Endothelial cell of umbilical vein (primary cell): ENCODE measurements at regions not wholly inside any gene's neighbourhood (a gene's known extent, or its start where the extent isn't known, plus 50 kb on each side); places are given as distances from the start of the nearest gene placed in this dataset.

ENCODE experiments used
- BruUV-seq: library from RNA; stranded (reverse); fragments of 400-500 nt; replicated peaks from 2 replicates; lab custom pipeline; 2021; lab: Mats Ljungman, UMichigan
- CTCF ChIA-PET: fragments of 300-600, 350-600 bp; sonication (Branson Sonifier 250); formaldehyde crosslinking; loops from one replicate; lab custom pipeline; 2021; ENCODE audit warnings: antibody characterized with exemption, inconsistent platforms; lab: Charles Lee
- POLR2A ChIA-PET: fragments of 300-600, 350-600 bp; sonication (Branson Sonifier 250); formaldehyde crosslinking; loops from one replicate; lab custom pipeline; 2021; ENCODE audit warnings: antibody characterized with exemption, inconsistent platforms; lab: Charles Lee
- DNase-seq: peaks from one replicate; pipeline ENCODE4 v3.0.0-alpha.2; 2011; ENCODE audit warnings: low read depth, low spot score
- FAIRE-seq: peaks from 2 replicates; lab custom pipeline; 2011; peaks lifted over from hg19 to GRCh38; lab: Jason Lieb, UNC
- H2AFZ ChIP-seq: 2 replicates; pipeline ENCODE4 v1.6.0; 2012; ENCODE audit warnings: low read depth, low read length, control low read depth, inconsistent platforms
- H3K27ac ChIP-seq: 2 replicates; pipeline ENCODE4 v1.5.1; 2011; ENCODE audit warnings: low read depth, mild to moderate bottlenecking, control low read depth, low read length, moderate library complexity; ENCODE audit not compliant: insufficient read depth
- H3K27me3 ChIP-seq, 2 experiments: 2 replicates each; pipeline versions ENCODE4 v1.6.0 to v1.6.1; 2011; ENCODE audit warnings: low read length in 2 of 2, mixed read lengths in 1 of 2; ENCODE audit not compliant: control insufficient read depth in 2 of 2, insufficient read depth in 2 of 2
- H3K36me3 ChIP-seq, 2 experiments: 2 replicates in 1 of 2; 3 replicates in 1 of 2; pipeline ENCODE4 v1.5.1; 2011; ENCODE audit warnings: low read length in 2 of 2, mild to moderate bottlenecking in 1 of 2, moderate library complexity in 1 of 2; ENCODE audit not compliant: control insufficient read depth in 2 of 2, insufficient read depth in 2 of 2; ENCODE audit errors: extremely low read depth in 1 of 2
- H3K4me1 ChIP-seq: 3 replicates; pipeline ENCODE4 v1.5.1; 2011; ENCODE audit warnings: mild to moderate bottlenecking, low read length; ENCODE audit not compliant: control insufficient read depth, insufficient read depth; ENCODE audit errors: extremely low read depth
- H3K4me2 ChIP-seq: 2 replicates; pipeline ENCODE4 v1.6.1; 2011; ENCODE audit warnings: low read length, control low read depth, mixed read lengths; ENCODE audit not compliant: insufficient read depth
- H3K4me3 ChIP-seq, 3 experiments: fragments of 200-600 bp in 1 of 3; sonication (generic), shearing (Covaris generic) in 1 of 3; replicated peaks in 1 of 3; 2 replicates each; pipeline ENCODE4 v1.5.1; 2011 to 2016; ENCODE audit warnings: control low read depth in 3 of 3, low read length in 3 of 3, mild to moderate bottlenecking in 2 of 3, inconsistent platforms in 1 of 3, low read depth in 1 of 3, moderate library complexity in 1 of 3; ENCODE audit not compliant: insufficient read depth in 1 of 3
- H3K79me2 ChIP-seq: 2 replicates; pipeline ENCODE4 v1.6.0; 2012; ENCODE audit warnings: low read length, inconsistent platforms; ENCODE audit not compliant: control insufficient read depth, insufficient read depth
- H3K9ac ChIP-seq: replicated peaks from 2 replicates; pipeline ENCODE3; 2011; ENCODE audit warnings: low read length, control low read depth; ENCODE audit not compliant: insufficient read depth; ENCODE audit errors: extremely low read depth
- H3K9me1 ChIP-seq: replicated peaks from 3 replicates; pipeline ENCODE4 v1.6.0; 2011; ENCODE audit warnings: mild to moderate bottlenecking, low read length; ENCODE audit not compliant: control insufficient read depth, insufficient read depth; ENCODE audit errors: extremely low read depth
- H3K9me3 ChIP-seq: replicated peaks from 2 replicates; pipeline ENCODE4 v1.5.1; 2012; ENCODE audit warnings: low read length, inconsistent platforms; ENCODE audit not compliant: control insufficient read depth, insufficient read depth
- H4K20me1 ChIP-seq: replicated peaks from 2 replicates; pipeline ENCODE3; 2011; ENCODE audit warnings: mild to moderate bottlenecking, low read length; ENCODE audit not compliant: control insufficient read depth, insufficient read depth; ENCODE audit errors: extremely low read depth
- EZH2 ChIP-seq: IDR thresholded peaks from 2 replicates; pipeline ENCODE4 v1.6.1; 2012; ENCODE audit warnings: borderline replicate concordance, low read depth, mild to moderate bottlenecking, moderate library complexity, low read length, inconsistent platforms; ENCODE audit not compliant: severe bottlenecking
- FOS ChIP-seq: IDR thresholded peaks from 2 replicates; pipeline ENCODE4 v1.6.1; 2011; ENCODE audit warnings: mild to moderate bottlenecking, low read length, moderate library complexity, borderline replicate concordance; ENCODE audit not compliant: insufficient read depth
- JUN ChIP-seq: IDR thresholded peaks from 2 replicates; pipeline ENCODE4 v1.6.1; 2011; ENCODE audit warnings: borderline replicate concordance, low read depth; ENCODE audit not compliant: insufficient read length, insufficient read depth
- POLR2A ChIP-seq: IDR thresholded peaks from 2 replicates; pipeline ENCODE4 v1.6.1; 2012; ENCODE audit warnings: low read depth, mild to moderate bottlenecking, control low read depth, low read length
- POLR2AphosphoS5 ChIP-seq: IDR thresholded peaks from 2 replicates; pipeline ENCODE4 v1.6.1; 2012; ENCODE audit warnings: low read depth, mild to moderate bottlenecking, control low read depth, low read length, moderate library complexity; ENCODE audit not compliant: insufficient read depth
- dilution Hi-C: fragments of 300-500 bp; cut with MboI; formaldehyde crosslinking; loops from one replicate; pipeline ENCODE4 v1.15.0; 2019; ENCODE audit warnings: low sequenced_read_pairs; ENCODE audit not compliant: extremely low pct_ligation_motif_present
- intact Hi-C: fragments of 100-400 bp; cut with micrococcal nuclease; formaldehyde crosslinking; loops from one replicate; pipeline ENCODE4 v1.10.0; 2022
- TF ChIP-seq, protein P1 (sequence below), 2 donors: IDR thresholded peaks; 1 replicate in 1 of 2; 2 replicates in 1 of 2; pipeline ENCODE4 v1.5.1; 2011; ENCODE audit warnings: low read length in 2 of 2, mild to moderate bottlenecking in 2 of 2, moderate library complexity in 2 of 2, control low read depth in 1 of 2, inconsistent platforms in 1 of 2, low read depth in 1 of 2; ENCODE audit not compliant: insufficient read depth in 1 of 2; ENCODE audit errors: extremely low read depth in 1 of 2

DNA sequence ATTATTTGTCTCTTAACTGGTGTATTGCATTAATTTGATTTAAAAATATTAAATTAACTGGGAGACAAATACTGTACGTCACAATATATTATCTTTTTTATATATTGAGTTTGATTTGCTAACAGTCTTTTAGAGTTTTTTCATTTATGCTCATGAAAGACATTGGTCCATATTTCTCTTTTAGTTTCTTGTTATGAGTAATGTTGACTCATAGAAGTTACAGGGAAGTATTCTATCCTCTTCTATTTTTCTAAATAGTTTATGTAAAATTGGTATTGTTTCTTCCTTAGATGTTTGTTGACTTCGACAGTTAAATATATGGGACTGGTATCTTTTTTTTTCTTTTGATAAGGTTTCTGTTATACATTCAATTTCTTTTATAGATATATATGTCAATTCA, 1115.6 kb upstream of the CITED2 start:
- ChIA-PET POLR2A (no interaction called here), CTCF (no interaction called here)
- dilution Hi-C loops (no loop called here), intact Hi-C loops (no loop called here)
- Histone ChIP-seq H3K27ac (no peak overlapping the region), H3K4me1 (no peaks in the 10 kb centered on the region), H2AFZ (no peak overlapping the region), H3K9me3 (no peaks in the 10 kb centered on the region), H4K20me1 (no peaks in the 10 kb centered on the region), H3K9ac (no peak overlapping the region), H3K4me3 (no peak overlapping the region), H3K9me1 (no peaks in the 10 kb centered on the region), H3K36me3 (no peaks in the 10 kb centered on the region), H3K79me2 (no peaks in the 10 kb centered on the region), H3K27me3 (no peaks in the 10 kb centered on the region), H3K4me2 (no peak overlapping the region)
- no peak for FAIRE-seq
- TF ChIP-seq FOS (peak; percentile 60), EZH2 (no peak), POLR2AphosphoS5 (no peak), POLR2A (no peak)
- no peak for DNase-seq
- no TSS peak for BruUV-seq

DNA sequence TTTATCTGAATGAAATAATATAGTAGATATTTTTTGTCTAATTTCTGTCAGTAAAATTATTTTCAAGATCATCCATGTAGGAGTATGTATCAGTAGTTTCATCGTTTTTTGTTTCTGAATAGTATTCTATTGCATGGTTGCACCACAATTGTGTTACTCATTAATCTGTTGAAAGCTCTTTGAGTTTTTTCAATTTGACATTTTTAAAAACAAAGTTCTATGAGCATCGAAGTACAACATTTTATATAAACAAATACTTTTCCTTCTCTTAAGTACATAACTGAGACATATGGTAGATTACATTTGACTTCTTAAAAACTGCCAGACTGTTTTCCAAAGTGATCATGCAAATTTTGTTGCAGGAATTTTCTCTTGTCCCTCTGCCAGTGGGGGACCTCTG, 1113.1 kb upstream of the CITED2 start:
- Histone ChIP-seq H2AFZ (no peak overlapping the region), H3K27me3 (no peaks in the 10 kb centered on the region), H3K9me1 (no peaks in the 10 kb centered on the region), H3K9ac (no peak overlapping the region), H3K4me2 (no peak overlapping the region), H3K4me1 (no peaks in the 10 kb centered on the region), H3K4me3 (no peak overlapping the region), H4K20me1 (no peaks in the 10 kb centered on the region), H3K79me2 (no peaks in the 10 kb centered on the region), H3K27ac (no peak overlapping the region), H3K36me3 (no peaks in the 10 kb centered on the region), H3K9me3 (no peaks in the 10 kb centered on the region)
- ChIA-PET POLR2A (no interaction called here), CTCF (no interaction called here)
- dilution Hi-C loops: no loop called here
- no peak for DNase-seq
- intact Hi-C loops: no loop called here
- FAIRE-seq: no peak
- BruUV-seq: no TSS peak
- TF ChIP-seq POLR2AphosphoS5 (no peak), JUN (no peak)
- TF ChIP-seq, protein P1, sequence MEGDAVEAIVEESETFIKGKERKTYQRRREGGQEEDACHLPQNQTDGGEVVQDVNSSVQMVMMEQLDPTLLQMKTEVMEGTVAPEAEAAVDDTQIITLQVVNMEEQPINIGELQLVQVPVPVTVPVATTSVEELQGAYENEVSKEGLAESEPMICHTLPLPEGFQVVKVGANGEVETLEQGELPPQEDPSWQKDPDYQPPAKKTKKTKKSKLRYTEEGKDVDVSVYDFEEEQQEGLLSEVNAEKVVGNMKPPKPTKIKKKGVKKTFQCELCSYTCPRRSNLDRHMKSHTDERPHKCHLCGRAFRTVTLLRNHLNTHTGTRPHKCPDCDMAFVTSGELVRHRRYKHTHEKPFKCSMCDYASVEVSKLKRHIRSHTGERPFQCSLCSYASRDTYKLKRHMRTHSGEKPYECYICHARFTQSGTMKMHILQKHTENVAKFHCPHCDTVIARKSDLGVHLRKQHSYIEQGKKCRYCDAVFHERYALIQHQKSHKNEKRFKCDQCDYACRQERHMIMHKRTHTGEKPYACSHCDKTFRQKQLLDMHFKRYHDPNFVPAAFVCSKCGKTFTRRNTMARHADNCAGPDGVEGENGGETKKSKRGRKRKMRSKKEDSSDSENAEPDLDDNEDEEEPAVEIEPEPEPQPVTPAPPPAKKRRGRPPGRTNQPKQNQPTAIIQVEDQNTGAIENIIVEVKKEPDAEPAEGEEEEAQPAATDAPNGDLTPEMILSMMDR (IDR thresholded peaks at IDR 0.05; ENCODE audit: extremely low read depth in 1 of 2, insufficient read depth in 1 of 2, low read depth in 1 of 2, low read length in 2 of 2): no peak
